ENCODE measurements at regions not wholly inside any gene's neighbourhood (a gene's known extent, or its start where the extent isn't known, plus 50 kb on each side); places are given as distances from the start of the nearest gene placed in this dataset.

DNA sequence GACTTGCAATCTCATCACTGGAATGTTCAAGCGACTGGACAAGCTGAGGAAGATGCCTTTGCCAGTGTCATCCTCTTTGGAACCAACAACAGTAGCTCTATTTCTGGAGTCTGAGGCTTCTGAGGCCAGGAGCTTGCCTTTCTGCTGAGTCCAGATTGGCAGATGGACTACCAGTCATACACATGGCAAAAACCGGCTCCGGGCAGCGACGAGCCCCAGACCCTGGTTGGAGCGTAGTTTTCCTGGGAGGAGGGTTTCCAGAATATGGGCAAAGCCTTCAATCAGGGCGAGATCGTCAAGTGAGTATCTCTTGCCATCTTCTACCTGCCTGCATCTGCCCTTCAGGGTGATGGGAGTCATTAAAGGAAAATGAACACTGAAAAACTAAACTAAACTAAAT, 807.9 kb downstream of the C4orf33 start:
- TF ChIP-seq CTCF (conservative IDR thresholded peaks at IDR 0.05; ENCODE audit: low read depth) = no peak
- DNase-seq (ENCODE audit: low spot score) = no peak
- H3K27ac ChIP-seq = no peak overlapping the region
- CTCF ChIA-PET = no interaction called here
- POLR2A ChIA-PET (ENCODE audit: low non-redundant PET) = no interaction called here

GRCh38 chr4:129905256-129905655, 809.3 kb downstream of the C4orf33 start:
- ChIA-PET CTCF (no interaction called here), POLR2A (ENCODE audit: low non-redundant PET) (no interaction called here)
- H3K27ac ChIP-seq = no peak overlapping the region
- TF ChIP-seq CTCF (conservative IDR thresholded peaks at IDR 0.05; ENCODE audit: low read depth) = no peak
- no peak for DNase-seq (ENCODE audit: low spot score)

- TF ChIP-seq CTCF (conservative IDR thresholded peaks at IDR 0.05; ENCODE audit: low read depth) = no peak
- DNase-seq (ENCODE audit: low spot score) = no peak
- H3K27ac ChIP-seq = no peak overlapping the region
- CTCF ChIA-PET = no interaction called here
- POLR2A ChIA-PET (ENCODE audit: low non-redundant PET) = no interaction called here
These were observed 812.2 kb downstream of the C4orf33 start for GRCh38 chr4:129908117-129908516.

DNA sequence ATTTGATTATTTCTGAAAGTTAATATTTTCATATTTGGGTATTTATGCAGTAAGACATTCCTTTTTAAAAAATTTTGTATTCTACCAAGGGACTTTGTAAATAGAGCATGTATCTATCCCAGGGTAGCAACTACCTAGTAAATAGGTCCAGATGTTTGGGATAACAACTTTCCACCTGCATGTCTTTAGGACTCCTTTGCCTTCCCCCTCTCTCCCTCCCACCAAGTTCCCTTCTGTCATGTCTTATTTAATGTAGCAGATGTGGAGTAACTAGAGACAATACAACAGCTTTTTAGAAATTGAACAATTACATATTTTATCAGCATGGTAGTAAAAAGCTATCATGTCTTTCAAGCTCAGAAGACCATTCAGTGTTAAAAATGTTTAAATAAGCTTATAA, 821.0 kb downstream of the C4orf33 start:
- TF ChIP-seq CTCF (conservative IDR thresholded peaks at IDR 0.05; ENCODE audit: low read depth) = no peak
- H3K27ac ChIP-seq = no peak overlapping the region
- ChIA-PET POLR2A (ENCODE audit: low non-redundant PET) (no interaction called here), CTCF (no interaction called here)
- no peak for DNase-seq (ENCODE audit: low spot score)

DNA sequence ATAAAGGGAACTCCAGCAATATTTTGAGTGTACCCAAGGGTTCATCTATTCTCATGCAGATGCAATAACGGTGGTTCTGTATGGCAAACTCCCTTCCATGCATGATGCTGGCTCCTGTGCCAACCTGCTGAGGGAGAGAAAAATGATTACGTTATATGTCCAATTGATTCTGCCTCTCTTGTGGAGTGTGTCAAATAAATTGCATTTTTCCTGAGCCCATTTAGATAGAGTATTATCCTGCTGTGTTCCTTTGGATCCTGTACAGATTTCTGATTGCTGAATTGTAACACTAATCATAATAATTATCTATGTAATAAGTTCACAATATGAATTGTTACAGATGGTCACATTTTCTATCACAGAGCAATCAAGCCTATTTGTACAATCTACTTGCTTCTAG, 821.7 kb downstream of the C4orf33 start:
- ChIA-PET POLR2A (ENCODE audit: low non-redundant PET) (no interaction called here), CTCF (no interaction called here)
- H3K27ac ChIP-seq = no peak overlapping the region
- DNase-seq (ENCODE audit: low spot score) = no peak
- no peak for TF ChIP-seq CTCF (conservative IDR thresholded peaks at IDR 0.05; ENCODE audit: low read depth)

GRCh38 chr4:129926936-129927335, 831.0 kb downstream of the C4orf33 start:
- H3K27ac ChIP-seq = no peak overlapping the region
- ChIA-PET CTCF (interaction anchor here (0.5 to 1.4 kb wide), 5 partner anchors 11 to 778 kb away, joined by 3 read pairs; no protein-coding TSS in a partner anchor), POLR2A (ENCODE audit: low non-redundant PET) (no interaction called here)
- TF ChIP-seq CTCF (conservative IDR thresholded peaks at IDR 0.05; ENCODE audit: low read depth) = no peak
- DNase-seq (ENCODE audit: low spot score) = no peak

GRCh38 chr4:129929052-129929451, 833.1 kb downstream of the C4orf33 start:
- no peak overlapping the region for H3K27ac ChIP-seq
- CTCF ChIA-PET = no interaction called here
- no peak for DNase-seq (ENCODE audit: low spot score)
- TF ChIP-seq CTCF (conservative IDR thresholded peaks at IDR 0.05; ENCODE audit: low read depth) = 0 out of 2 replicates have a peak, but pooled peaks have one; percentile 20
- POLR2A ChIA-PET (ENCODE audit: low non-redundant PET) = no interaction called here
